ENCODE measurements at regions not wholly inside any gene's neighbourhood (a gene's known extent, or its start where the extent isn't known, plus 50 kb on each side); places are given as distances from the start of the nearest gene placed in this dataset.

DNA sequence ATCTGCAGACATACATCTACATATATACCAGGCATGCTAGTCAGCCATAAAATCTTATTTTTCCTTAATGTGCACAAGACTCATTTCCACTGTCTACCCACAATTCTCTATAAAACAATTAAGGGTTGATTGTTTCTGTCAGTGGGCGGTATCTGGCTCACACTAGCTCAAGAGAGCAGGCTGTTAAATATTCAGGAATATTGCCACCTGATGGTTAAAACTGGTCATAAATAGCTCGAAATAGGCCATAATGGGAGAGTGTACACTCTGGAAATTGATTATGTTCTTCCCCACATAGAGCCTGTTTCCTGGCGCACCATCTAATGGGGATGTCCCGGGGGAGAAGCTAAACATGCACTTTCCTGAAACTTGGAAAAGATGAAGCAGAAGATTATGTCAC is 620.6 kb upstream of the ANKRD30A start:
- Histone ChIP-seq H3K4me2 (ENCODE audit: low read length) (no peak overlapping the region), H2AFZ (ENCODE audit: low read depth, low read length, poor library complexity, severe bottlenecking) (no peak overlapping the region), H3K9me2 (ENCODE audit: insufficient read depth) (no peaks in the 10 kb centered on the region), H3K9ac (ENCODE audit: low read length) (no peak overlapping the region), H3K27ac (ENCODE audit: low read depth, low read length) (no peak overlapping the region), H3K4me1 (ENCODE audit: control insufficient read depth in 1 of 2, insufficient read depth in 2 of 2, low read length in 2 of 2) (no peaks in the 10 kb centered on the region), H4K20me1 (ENCODE audit: insufficient read depth) (no peaks in the 10 kb centered on the region), H3K36me3 (ENCODE audit: control insufficient read depth in 1 of 2, insufficient read depth in 2 of 2, low read length in 2 of 2) (no peaks in the 10 kb centered on the region), H3K9me3 (ENCODE audit: control insufficient read depth in 1 of 2, insufficient read depth in 1 of 2, low read depth in 1 of 2, low read length in 2 of 2) (peaks cover 5 to 17% of the 10 kb centered on the region in 2 experiments; a peak in 3 of 4 replicates), H3K27me3 (ENCODE audit: insufficient read depth, low read length) (no peaks in the 10 kb centered on the region), H3K4me3 (replicated peaks in 1 of 2; ENCODE audit: low read depth in 1 of 2, low read length in 2 of 2) (no peak overlapping the region), H3K79me2 (ENCODE audit: insufficient read depth, low read length) (no peaks in the 10 kb centered on the region)
- intact Hi-C loops (cut with micrococcal nuclease) = no loop called here
- POLR2A ChIA-PET = no interaction called here
- CTCF ChIA-PET = no interaction called here
- no peak for ATAC-seq
- no TSS peak for BruUV-seq (replicated peaks)
- no peak for DNase-seq (ENCODE audit: low read depth, low spot score)
- TF ChIP-seq EGR1 (IDR thresholded peaks at IDR 0.05; ENCODE audit: low read depth) = no peak
- TF ChIP-seq SIN3A (IDR thresholded peaks at IDR 0.05; ENCODE audit: low read depth) = no peak
- no peak for TF ChIP-seq MAX (IDR thresholded peaks at IDR 0.05)
- TF ChIP-seq CBX3 (IDR thresholded peaks at IDR 0.05; ENCODE audit: low read depth) = no peak
- TF ChIP-seq TCF7L2 (IDR thresholded peaks at IDR 0.05; ENCODE audit: borderline replicate concordance, extremely low read depth, insufficient read depth, insufficient read length) = no peak
- TF ChIP-seq, protein P1, sequence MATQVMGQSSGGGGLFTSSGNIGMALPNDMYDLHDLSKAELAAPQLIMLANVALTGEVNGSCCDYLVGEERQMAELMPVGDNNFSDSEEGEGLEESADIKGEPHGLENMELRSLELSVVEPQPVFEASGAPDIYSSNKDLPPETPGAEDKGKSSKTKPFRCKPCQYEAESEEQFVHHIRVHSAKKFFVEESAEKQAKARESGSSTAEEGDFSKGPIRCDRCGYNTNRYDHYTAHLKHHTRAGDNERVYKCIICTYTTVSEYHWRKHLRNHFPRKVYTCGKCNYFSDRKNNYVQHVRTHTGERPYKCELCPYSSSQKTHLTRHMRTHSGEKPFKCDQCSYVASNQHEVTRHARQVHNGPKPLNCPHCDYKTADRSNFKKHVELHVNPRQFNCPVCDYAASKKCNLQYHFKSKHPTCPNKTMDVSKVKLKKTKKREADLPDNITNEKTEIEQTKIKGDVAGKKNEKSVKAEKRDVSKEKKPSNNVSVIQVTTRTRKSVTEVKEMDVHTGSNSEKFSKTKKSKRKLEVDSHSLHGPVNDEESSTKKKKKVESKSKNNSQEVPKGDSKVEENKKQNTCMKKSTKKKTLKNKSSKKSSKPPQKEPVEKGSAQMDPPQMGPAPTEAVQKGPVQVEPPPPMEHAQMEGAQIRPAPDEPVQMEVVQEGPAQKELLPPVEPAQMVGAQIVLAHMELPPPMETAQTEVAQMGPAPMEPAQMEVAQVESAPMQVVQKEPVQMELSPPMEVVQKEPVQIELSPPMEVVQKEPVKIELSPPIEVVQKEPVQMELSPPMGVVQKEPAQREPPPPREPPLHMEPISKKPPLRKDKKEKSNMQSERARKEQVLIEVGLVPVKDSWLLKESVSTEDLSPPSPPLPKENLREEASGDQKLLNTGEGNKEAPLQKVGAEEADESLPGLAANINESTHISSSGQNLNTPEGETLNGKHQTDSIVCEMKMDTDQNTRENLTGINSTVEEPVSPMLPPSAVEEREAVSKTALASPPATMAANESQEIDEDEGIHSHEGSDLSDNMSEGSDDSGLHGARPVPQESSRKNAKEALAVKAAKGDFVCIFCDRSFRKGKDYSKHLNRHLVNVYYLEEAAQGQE (IDR thresholded peaks at IDR 0.05; ENCODE audit: low read depth) = no peak
- TF ChIP-seq SRF (IDR thresholded peaks at IDR 0.05; ENCODE audit: low read depth) = no peak
- TF ChIP-seq JUND (IDR thresholded peaks at IDR 0.05) = no peak
- TF ChIP-seq ELF1 (IDR thresholded peaks at IDR 0.05; ENCODE audit: borderline replicate concordance, low read depth) = no peak
- TF ChIP-seq RAD21 (IDR thresholded peaks at IDR 0.05; ENCODE audit: low read depth) = no peak
- no peak for TF ChIP-seq FOSL1 (IDR thresholded peaks at IDR 0.05; ENCODE audit: low read depth)
- no peak for TF ChIP-seq CEBPB (IDR thresholded peaks at IDR 0.05; ENCODE audit: low read depth)
- TF ChIP-seq, protein P2, sequence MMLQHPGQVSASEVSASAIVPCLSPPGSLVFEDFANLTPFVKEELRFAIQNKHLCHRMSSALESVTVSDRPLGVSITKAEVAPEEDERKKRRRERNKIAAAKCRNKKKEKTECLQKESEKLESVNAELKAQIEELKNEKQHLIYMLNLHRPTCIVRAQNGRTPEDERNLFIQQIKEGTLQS (IDR thresholded peaks at IDR 0.05) = no peak
- TF ChIP-seq ZNF274 (IDR thresholded peaks at IDR 0.05; ENCODE audit: low read depth, low read length) = no peak
- TF ChIP-seq SP1 (IDR thresholded peaks at IDR 0.05; ENCODE audit: low read depth) = no peak
- TF ChIP-seq EZH2 (IDR thresholded peaks at IDR 0.05) = no peak
- TF ChIP-seq EZH2phosphoT487 (IDR thresholded peaks at IDR 0.05; ENCODE audit: borderline replicate concordance) = no peak
- TF ChIP-seq POLR2AphosphoS5 (IDR thresholded peaks at IDR 0.05; ENCODE audit: low read depth, low read length) = no peak
- RAD21 ChIA-PET (ENCODE audit: low non-redundant PET in 1 of 2, low total read pairs in 2 of 2, uncharacterized antibody in 2 of 2, unreplicated experiment in 2 of 2) = no interaction called here
